Keratinocyte (primary cell): ENCODE measurements at regions not wholly inside any gene's neighbourhood (a gene's known extent, or its start where the extent isn't known, plus 50 kb on each side); places are given as distances from the start of the nearest gene placed in this dataset.

Experiments used
- DNase-seq: peaks from one replicate; pipeline ENCODE4 v3.0.0-alpha.2; 2011; ENCODE audit warnings: low read depth, missing footprints, low spot score
- FAIRE-seq: peaks from 2 replicates; lab custom pipeline; 2011; peaks lifted over from hg19 to GRCh38; lab: Jason Lieb, UNC
- H2AFZ ChIP-seq: 2 replicates; pipeline ENCODE4 v1.6.0; 2012; ENCODE audit warnings: low read length, control low read depth, inconsistent platforms; ENCODE audit not compliant: control insufficient read depth
- H3K27ac ChIP-seq: 2 replicates; pipeline ENCODE4 v1.5.1; 2011; ENCODE audit warnings: low read length; ENCODE audit not compliant: control insufficient read depth, insufficient read depth
- H3K27me3 ChIP-seq: 3 replicates; pipeline ENCODE4 v1.6.0; 2011; ENCODE audit warnings: low read length; ENCODE audit not compliant: control insufficient read depth, insufficient read depth; ENCODE audit errors: extremely low read depth
- H3K36me3 ChIP-seq, 2 experiments: 2 replicates in 1 of 2; 3 replicates in 1 of 2; pipeline ENCODE4 v1.5.1; 2011; ENCODE audit warnings: low read length in 2 of 2, mild to moderate bottlenecking in 1 of 2; ENCODE audit not compliant: control insufficient read depth in 2 of 2, insufficient read depth in 2 of 2; ENCODE audit errors: extremely low read depth in 1 of 2
- H3K4me1 ChIP-seq: 3 replicates; pipeline ENCODE4 v1.5.1; 2011; ENCODE audit warnings: low read length; ENCODE audit not compliant: control insufficient read depth, insufficient read depth; ENCODE audit errors: extremely low read depth
- H3K4me2 ChIP-seq: 3 replicates; pipeline ENCODE4 v1.6.0; 2011; ENCODE audit warnings: low read depth, low read length; ENCODE audit not compliant: control insufficient read depth, insufficient read depth; ENCODE audit errors: extremely low read depth
- H3K4me3 ChIP-seq, 3 experiments: fragments of 200-600 bp in 1 of 3; sonication (generic) in 1 of 3; 2 replicates in 2 of 3; 3 replicates in 1 of 3; pipeline ENCODE4 v1.5.1; 2011 to 2016; ENCODE audit warnings: low read length in 3 of 3, mild to moderate bottlenecking in 3 of 3, control low read depth in 2 of 3, inconsistent platforms in 1 of 3, low read depth in 1 of 3, mixed read lengths in 1 of 3, mixed run types in 1 of 3, moderate library complexity in 1 of 3; ENCODE audit not compliant: control insufficient read depth in 2 of 3, insufficient read depth in 2 of 3; ENCODE audit errors: extremely low read depth in 1 of 3
- H3K79me2 ChIP-seq: 2 replicates; pipeline ENCODE4 v1.6.0; 2012; ENCODE audit warnings: low read length; ENCODE audit not compliant: control insufficient read depth, insufficient read depth
- H3K9ac ChIP-seq: 3 replicates; pipeline ENCODE4 v1.6.0; 2011; ENCODE audit warnings: low read length; ENCODE audit not compliant: control insufficient read depth, insufficient read depth; ENCODE audit errors: extremely low read depth
- H3K9me1 ChIP-seq: 3 replicates; pipeline ENCODE4 v1.6.0; 2011; ENCODE audit warnings: low read length; ENCODE audit not compliant: control insufficient read depth, insufficient read depth; ENCODE audit errors: extremely low read depth
- H3K9me3 ChIP-seq: 2 replicates; pipeline ENCODE4 v1.5.1; 2012; ENCODE audit warnings: low read depth, low read length; ENCODE audit not compliant: control insufficient read depth
- H4K20me1 ChIP-seq: 3 replicates; pipeline ENCODE4 v1.6.0; 2011; ENCODE audit warnings: low read length; ENCODE audit not compliant: control insufficient read depth, insufficient read depth; ENCODE audit errors: extremely low read depth
- CTCF ChIP-seq, 3 experiments: IDR thresholded peaks in 1 of 3; conservative IDR thresholded peaks in 1 of 3; optimal IDR thresholded peaks in 1 of 3; 2 replicates in 2 of 3; 3 replicates in 1 of 3; pipeline versions ENCODE3 to v1.5.1; 2011; ENCODE audit warnings: low read length in 3 of 3, mild to moderate bottlenecking in 3 of 3, moderate library complexity in 2 of 3, control low read depth in 1 of 3, inconsistent platforms in 1 of 3; ENCODE audit not compliant: insufficient read depth in 2 of 3; ENCODE audit errors: extremely low read depth in 1 of 3
- EZH2 ChIP-seq: IDR thresholded peaks from one replicate; pipeline ENCODE4 v1.6.1; 2012; ENCODE audit warnings: inconsistent platforms, mild to moderate bottlenecking, low read length, moderate library complexity
- dilution Hi-C: fragments of 300-500 bp; cut with MboI; formaldehyde crosslinking; loops from one replicate; pipeline ENCODE4 v1.7.0; 2020; ENCODE audit warnings: low sequenced_read_pairs; ENCODE audit not compliant: extremely low pct_ligation_motif_present

- dilution Hi-C loops: no loop called here
Observed at GRCh38 chr11:87924125-87924524, 251.1 kb downstream of the RAB38 start.

GRCh38 chr11:87917111-87917510, 258.1 kb downstream of the RAB38 start:
- DNase-seq (no peak), FAIRE-seq (no peak)
- no peaks in the 10 kb centered on the region for H3K79me2 ChIP-seq
- TF ChIP-seq EZH2: no peak
- no peaks in the 10 kb centered on the region for H3K27me3 ChIP-seq
- no peaks in the 10 kb centered on the region for H3K9me1 ChIP-seq
- dilution Hi-C loops: no loop called here
- no peaks in the 10 kb centered on the region for H4K20me1 ChIP-seq
- H3K4me3 ChIP-seq: no peak overlapping the region
- H3K36me3 ChIP-seq: no peaks in the 10 kb centered on the region
- no peaks in the 10 kb centered on the region for H3K9me3 ChIP-seq
- H2AFZ ChIP-seq: no peak overlapping the region
- no peak overlapping the region for H3K4me2 ChIP-seq
- H3K27ac ChIP-seq: no peak overlapping the region
- H3K4me1 ChIP-seq: no peaks in the 10 kb centered on the region
- no peak overlapping the region for H3K9ac ChIP-seq

More at GRCh38 chr11:87924125-87924524, 251.1 kb downstream of the RAB38 start:
- H3K79me2 ChIP-seq: no peaks in the 10 kb centered on the region
- no peak overlapping the region for H3K4me3 ChIP-seq
- H2AFZ ChIP-seq: no peak overlapping the region
- DNase-seq (no peak), FAIRE-seq (no peak)
- no peaks in the 10 kb centered on the region for H3K4me1 ChIP-seq
- no peaks in the 10 kb centered on the region for H3K27me3 ChIP-seq
- H3K4me2 ChIP-seq: no peak overlapping the region
- H3K9ac ChIP-seq: no peak overlapping the region
- H4K20me1 ChIP-seq: no peaks in the 10 kb centered on the region
- H3K27ac ChIP-seq: no peak overlapping the region
- H3K36me3 ChIP-seq: no peaks in the 10 kb centered on the region
- H3K9me1 ChIP-seq: no peaks in the 10 kb centered on the region
- H3K9me3 ChIP-seq: no peaks in the 10 kb centered on the region
- TF ChIP-seq CTCF (optimal IDR thresholded peaks at IDR 0.05 in 1 of 3, IDR thresholded peaks at IDR 0.05 in 1 of 3, conservative IDR thresholded peaks at IDR 0.05 in 1 of 3; ENCODE audit: extremely low read depth in 1 of 3, insufficient read depth in 2 of 3, low read length in 3 of 3): no peak
- TF ChIP-seq EZH2: no peak

- H3K9me1 ChIP-seq: no peaks in the 10 kb centered on the region
- no peak overlapping the region for H3K9ac ChIP-seq
- no peaks in the 10 kb centered on the region for H3K9me3 ChIP-seq
- H3K4me1 ChIP-seq: no peaks in the 10 kb centered on the region
- DNase-seq (no peak), FAIRE-seq (no peak)
- H3K79me2 ChIP-seq: no peaks in the 10 kb centered on the region
- no peaks in the 10 kb centered on the region for H3K36me3 ChIP-seq
- H3K4me2 ChIP-seq: no peak overlapping the region
- no peak for TF ChIP-seq CTCF (optimal IDR thresholded peaks at IDR 0.05 in 1 of 3, IDR thresholded peaks at IDR 0.05 in 1 of 3, conservative IDR thresholded peaks at IDR 0.05 in 1 of 3; ENCODE audit: extremely low read depth in 1 of 3, insufficient read depth in 2 of 3, low read length in 3 of 3)
- no peak overlapping the region for H2AFZ ChIP-seq
- no peaks in the 10 kb centered on the region for H4K20me1 ChIP-seq
- dilution Hi-C loops: no loop called here
- H3K4me3 ChIP-seq: no peak overlapping the region
- no peaks in the 10 kb centered on the region for H3K27me3 ChIP-seq
- H3K27ac ChIP-seq: no peak overlapping the region
Observed at GRCh38 chr11:87909178-87909577, 266.1 kb downstream of the RAB38 start.
